ENCODE measurements at regions not wholly inside any gene's neighbourhood (a gene's known extent, or its start where the extent isn't known, plus 50 kb on each side); places are given as distances from the start of the nearest gene placed in this dataset.

- Mint-ChIP-seq H3K4me3 (no peak overlapping the region), H3K27ac (no peak overlapping the region), H3K4me1 (no peaks in the 10 kb centered on the region), H3K36me3 (no peaks in the 10 kb centered on the region), H3K27me3 (ENCODE audit: low read depth in 3 of 3) (no peaks in the 10 kb centered on the region), H3K9me3 (peaks cover 0 to 2% (median 0%) of the 10 kb centered on the region in 6 donors)
- DNase-seq: no peak
Observed at GRCh38 chr9:78865737-78866136, 568.8 kb downstream of the PSAT1 start.

GRCh38 chr9:78866207-78867132, 569.5 kb downstream of the PSAT1 start:
- H3K27ac Mint-ChIP-seq: no peak overlapping the region
- H3K4me1 Mint-ChIP-seq: no peaks in the 10 kb centered on the region
- DNase-seq: no peak
- no peak overlapping the region for H3K4me3 Mint-ChIP-seq
- H3K36me3 Mint-ChIP-seq: no peaks in the 10 kb centered on the region
- H3K27me3 Mint-ChIP-seq (ENCODE audit: low read depth in 3 of 3): no peaks in the 10 kb centered on the region
- H3K9me3 Mint-ChIP-seq: peaks cover 0 to 8% (median 1%) of the 10 kb centered on the region in 6 donors

- H3K9me3 Mint-ChIP-seq: peaks cover 3 to 12% (median 5%) of the 10 kb centered on the region in 6 donors
- H3K36me3 Mint-ChIP-seq: no peaks in the 10 kb centered on the region
- H3K27me3 Mint-ChIP-seq (ENCODE audit: low read depth in 3 of 3): no peaks in the 10 kb centered on the region
- no peak overlapping the region for H3K4me3 Mint-ChIP-seq
- no peaks in the 10 kb centered on the region for H3K4me1 Mint-ChIP-seq
- no peak overlapping the region for H3K27ac Mint-ChIP-seq
- no peak for DNase-seq
Observed at GRCh38 chr9:78871086-78871451, 574.1 kb downstream of the PSAT1 start.

GRCh38 chr9:78871452-78872331, 574.8 kb downstream of the PSAT1 start:
- no peaks in the 10 kb centered on the region for H3K4me1 Mint-ChIP-seq
- no peak for DNase-seq
- H3K36me3 Mint-ChIP-seq: no peaks in the 10 kb centered on the region
- no peak overlapping the region for H3K27ac Mint-ChIP-seq
- peaks cover 3 to 12% (median 5%) of the 10 kb centered on the region in 6 donors for H3K9me3 Mint-ChIP-seq
- no peak overlapping the region for H3K4me3 Mint-ChIP-seq
- no peaks in the 10 kb centered on the region for H3K27me3 Mint-ChIP-seq (ENCODE audit: low read depth in 3 of 3)

- Mint-ChIP-seq H3K9me3 (peaks cover 2 to 12% (median 5%) of the 10 kb centered on the region in 6 donors), H3K27me3 (ENCODE audit: low read depth in 3 of 3) (no peaks in the 10 kb centered on the region), H3K27ac (no peak overlapping the region), H3K36me3 (no peaks in the 10 kb centered on the region), H3K4me3 (no peak overlapping the region), H3K4me1 (no peaks in the 10 kb centered on the region)
- no peak for DNase-seq
Observed at GRCh38 chr9:78874061-78874460, 577.1 kb downstream of the PSAT1 start.

GRCh38 chr9:78879324-78880100, 582.6 kb downstream of the PSAT1 start:
- DNase-seq: no peak
- no peak overlapping the region for H3K27ac Mint-ChIP-seq
- no peak overlapping the region for H3K4me3 Mint-ChIP-seq
- no peaks in the 10 kb centered on the region for H3K4me1 Mint-ChIP-seq
- no peaks in the 10 kb centered on the region for H3K27me3 Mint-ChIP-seq (ENCODE audit: low read depth in 3 of 3)
- H3K36me3 Mint-ChIP-seq: no peaks in the 10 kb centered on the region
- H3K9me3 Mint-ChIP-seq: peaks cover 0 to 4% (median 0%) of the 10 kb centered on the region in 6 donors

GRCh38 chr9:78881295-78881694, 584.4 kb downstream of the PSAT1 start:
- Mint-ChIP-seq H3K9me3 (peaks cover 0 to 4% (median 0%) of the 10 kb centered on the region in 6 donors), H3K36me3 (no peaks in the 10 kb centered on the region), H3K27ac (no peak overlapping the region), H3K4me3 (no peak overlapping the region), H3K4me1 (no peaks in the 10 kb centered on the region), H3K27me3 (ENCODE audit: low read depth in 3 of 3) (no peaks in the 10 kb centered on the region)
- DNase-seq: no peak

- H3K27me3 Mint-ChIP-seq (ENCODE audit: low read depth in 3 of 3): no peaks in the 10 kb centered on the region
- H3K27ac Mint-ChIP-seq: no peak overlapping the region
- no peak overlapping the region for H3K4me3 Mint-ChIP-seq
- DNase-seq: no peak
- no peaks in the 10 kb centered on the region for H3K4me1 Mint-ChIP-seq
- H3K9me3 Mint-ChIP-seq: peaks cover 0 to 4% (median 0%) of the 10 kb centered on the region in 6 donors
- H3K36me3 Mint-ChIP-seq: no peaks in the 10 kb centered on the region
Observed at GRCh38 chr9:78882481-78882880, 585.6 kb downstream of the PSAT1 start.

- H3K4me1 Mint-ChIP-seq: no peaks in the 10 kb centered on the region
- no peak overlapping the region for H3K27ac Mint-ChIP-seq
- H3K27me3 Mint-ChIP-seq (ENCODE audit: low read depth in 3 of 3): peaks cover 0 to 1% (median 0%) of the 10 kb centered on the region in 3 donors
- H3K4me3 Mint-ChIP-seq: no peak overlapping the region
- peaks cover 0 to 4% (median 2%) of the 10 kb centered on the region in 6 donors for H3K9me3 Mint-ChIP-seq
- H3K36me3 Mint-ChIP-seq: no peaks in the 10 kb centered on the region
- DNase-seq: no peak
Observed at GRCh38 chr9:78884611-78885150, 587.8 kb downstream of the PSAT1 start.

- Mint-ChIP-seq H3K9me3 (peaks cover 0 to 29% (median 3%) of the 10 kb centered on the region in 6 donors), H3K4me3 (no peak overlapping the region), H3K27ac (no peak overlapping the region), H3K27me3 (ENCODE audit: low read depth in 3 of 3) (peaks cover 0 to 1% (median 0%) of the 10 kb centered on the region in 3 donors), H3K4me1 (no peaks in the 10 kb centered on the region), H3K36me3 (no peaks in the 10 kb centered on the region)
- no peak for DNase-seq
Observed at GRCh38 chr9:78892182-78892581, 595.3 kb downstream of the PSAT1 start.

- Mint-ChIP-seq H3K4me3 (no peak overlapping the region), H3K27me3 (ENCODE audit: low read depth in 3 of 3) (peaks cover 0 to 1% (median 0%) of the 10 kb centered on the region in 3 donors), H3K36me3 (no peaks in the 10 kb centered on the region), H3K4me1 (no peaks in the 10 kb centered on the region), H3K27ac (no peak overlapping the region), H3K9me3 (peaks cover 0 to 29% (median 3%) of the 10 kb centered on the region in 6 donors)
- no peak for DNase-seq
Observed at GRCh38 chr9:78892769-78893168, 595.8 kb downstream of the PSAT1 start.

- DNase-seq: no peak
- Mint-ChIP-seq H3K36me3 (no peaks in the 10 kb centered on the region), H3K9me3 (peaks cover 0 to 29% (median 3%) of the 10 kb centered on the region in 6 donors), H3K4me3 (no peak overlapping the region), H3K27ac (no peak overlapping the region), H3K4me1 (no peaks in the 10 kb centered on the region), H3K27me3 (ENCODE audit: low read depth in 3 of 3) (no peaks in the 10 kb centered on the region)
Observed at GRCh38 chr9:78893774-78894401, 597.0 kb downstream of the PSAT1 start.

GRCh38 chr9:78896479-78896878, 599.6 kb downstream of the PSAT1 start:
- H3K36me3 Mint-ChIP-seq: no peaks in the 10 kb centered on the region
- H3K27me3 Mint-ChIP-seq (ENCODE audit: low read depth in 3 of 3): no peaks in the 10 kb centered on the region

More at GRCh38 chr9:78896479-78896878, 599.6 kb downstream of the PSAT1 start:
- H3K4me1 Mint-ChIP-seq: no peaks in the 10 kb centered on the region
- peaks cover 0 to 26% (median under 1%) of the 10 kb centered on the region in 6 donors for H3K9me3 Mint-ChIP-seq
- H3K27ac Mint-ChIP-seq: no peak overlapping the region
- no peak for DNase-seq
- no peak overlapping the region for H3K4me3 Mint-ChIP-seq
